ENCODE measurements at regions not wholly inside any gene's neighbourhood (a gene's known extent, or its start where the extent isn't known, plus 50 kb on each side); places are given as distances from the start of the nearest gene placed in this dataset.

DNA sequence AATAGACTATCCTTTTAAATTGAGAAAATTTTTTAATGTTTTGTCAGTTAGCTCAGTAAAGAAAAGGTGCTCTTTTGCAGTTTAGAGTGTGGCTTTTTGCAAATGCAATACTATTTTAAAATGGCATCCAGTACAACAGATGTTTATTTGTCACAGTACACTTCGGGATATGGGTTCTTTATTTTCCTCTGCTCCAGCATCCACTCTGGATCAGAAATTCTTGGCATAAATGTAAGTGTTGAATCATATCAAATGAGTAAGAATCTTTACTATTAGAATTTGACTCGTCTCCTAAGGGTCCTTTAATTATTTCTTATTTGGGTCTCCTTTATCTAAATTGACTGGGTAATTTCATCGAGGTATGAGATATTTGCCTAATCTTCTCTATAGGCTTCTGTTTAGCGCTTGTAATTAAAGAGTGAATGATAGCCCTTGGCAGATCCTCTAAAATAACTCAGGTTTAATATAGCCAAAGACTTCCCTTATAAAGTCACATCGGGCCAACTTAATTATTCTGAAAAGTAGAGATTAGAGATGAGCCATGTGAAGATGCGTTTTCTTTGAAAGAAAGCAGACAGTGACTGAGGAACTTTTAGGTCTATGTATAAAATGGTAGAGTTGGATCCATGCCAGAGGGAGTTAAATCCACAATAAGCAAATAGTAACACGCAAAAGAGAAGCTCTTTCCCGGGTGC, 132.7 kb downstream of the CASP12 start:
- no peak for TF ChIP-seq HDAC6 (IDR thresholded peaks at IDR 0.05; ENCODE audit: low read depth, low read length)
- no peak for TF ChIP-seq TAF1 (IDR thresholded peaks at IDR 0.05; ENCODE audit: low read depth, low read length)
- TF ChIP-seq TCF12 (IDR thresholded peaks at IDR 0.05; ENCODE audit: low read depth, low read length), result no peak
- TF ChIP-seq RXRA (IDR thresholded peaks at IDR 0.05; ENCODE audit: insufficient read depth, low read depth, low read length), result no peak
- TF ChIP-seq TEAD4 (IDR thresholded peaks at IDR 0.05; ENCODE audit: low read depth, low read length), result no peak
- no peak for TF ChIP-seq GABPA (IDR thresholded peaks at IDR 0.05; ENCODE audit: borderline replicate concordance, insufficient read depth, low read length)

All from H1 (cell line).